ENCODE measurements at regions not wholly inside any gene's neighbourhood (a gene's known extent, or its start where the extent isn't known, plus 50 kb on each side); places are given as distances from the start of the nearest gene placed in this dataset.

- TF ChIP-seq FOXA2 (IDR thresholded peaks at IDR 0.05) (no peak), HNF4G (IDR thresholded peaks at IDR 0.05) (no peak), TAF1 (conservative IDR thresholded peaks at IDR 0.05) (no peak), HNF4A (conservative IDR thresholded peaks at IDR 0.05) (no peak), ZBTB33 (IDR thresholded peaks at IDR 0.05) (no peak), CTCF (IDR thresholded peaks at IDR 0.05; ENCODE audit: low read depth, low read length, missing input control) (no peak), NR2F2 (IDR thresholded peaks at IDR 0.05) (no peak), ATF3 (IDR thresholded peaks at IDR 0.05) (no peak), RAD21 (IDR thresholded peaks at IDR 0.05) (no peak), SP1 (IDR thresholded peaks at IDR 0.05) (no peak)
- Histone ChIP-seq H3K9ac (ENCODE audit: low read depth in 1 of 2, low read length in 2 of 2) (no peak overlapping the region), H3K27ac (ENCODE audit: low read depth in 1 of 2, low read length in 2 of 2) (no peak overlapping the region), H3K4me3 (ENCODE audit: low read depth in 1 of 3, low read length in 3 of 3) (no peak overlapping the region), H3K9me3 (ENCODE audit: control insufficient read depth in 4 of 4, low read length in 3 of 4) (no peaks in the 10 kb centered on the region), H3K4me1 (ENCODE audit: control insufficient read depth in 4 of 4, insufficient read depth in 4 of 4, low read length in 3 of 4) (no peaks in the 10 kb centered on the region), H3K27me3 (ENCODE audit: control insufficient read depth in 4 of 4, insufficient read depth in 4 of 4, low read length in 3 of 4) (no peaks in the 10 kb centered on the region), H3K36me3 (ENCODE audit: control insufficient read depth in 4 of 4, insufficient read depth in 3 of 4, low read depth in 1 of 4, low read length in 3 of 4) (no peaks in the 10 kb centered on the region)
- WGBS = 61% methylated on average over 3 of the region's 3 CpGs
- DNase-seq (ENCODE audit: low spot score) = no peak
Observed at GRCh38 chr4:125826801-125827695, 512.3 kb downstream of the FAT4 start.

GRCh38 chr4:125827696-125828052 is 512.9 kb downstream of the FAT4 start:
- no peak overlapping the region for H3K4me3 ChIP-seq (ENCODE audit: low read depth in 1 of 3, low read length in 3 of 3)
- no peak for TF ChIP-seq CTCF (IDR thresholded peaks at IDR 0.05; ENCODE audit: low read depth, low read length, missing input control)
- no peak for TF ChIP-seq JUND (IDR thresholded peaks at IDR 0.05)
- no peak for TF ChIP-seq EGR1 (IDR thresholded peaks at IDR 0.05; ENCODE audit: low read depth in 2 of 2)
- no peak for TF ChIP-seq YY1 (IDR thresholded peaks at IDR 0.05)
- no peak for TF ChIP-seq HNF4G (IDR thresholded peaks at IDR 0.05)
- no peak for TF ChIP-seq NR2F2 (IDR thresholded peaks at IDR 0.05)
- TF ChIP-seq REST (IDR thresholded peaks at IDR 0.05) = no peak
- TF ChIP-seq RXRA (IDR thresholded peaks at IDR 0.05) = no peak
- TF ChIP-seq TAF1 (conservative IDR thresholded peaks at IDR 0.05) = no peak
- no peak for TF ChIP-seq ATF3 (IDR thresholded peaks at IDR 0.05)
- no peak for TF ChIP-seq ZBTB33 (IDR thresholded peaks at IDR 0.05)
- no peak for TF ChIP-seq FOXA2 (IDR thresholded peaks at IDR 0.05)
- no peak for TF ChIP-seq MAX (IDR thresholded peaks at IDR 0.05)
- TF ChIP-seq RAD21 (IDR thresholded peaks at IDR 0.05) = no peak
- no peak for TF ChIP-seq GABPA (IDR thresholded peaks at IDR 0.05 in 1 of 2, conservative IDR thresholded peaks at IDR 0.05 in 1 of 2)
- TF ChIP-seq FOXA1 (IDR thresholded peaks at IDR 0.05) = no peak
- no peak for TF ChIP-seq SP1 (IDR thresholded peaks at IDR 0.05)
- no peak for TF ChIP-seq HNF4A (conservative IDR thresholded peaks at IDR 0.05)
- H3K4me1 ChIP-seq (ENCODE audit: control insufficient read depth in 4 of 4, insufficient read depth in 4 of 4, low read length in 3 of 4) = no peaks in the 10 kb centered on the region
- H3K36me3 ChIP-seq (ENCODE audit: control insufficient read depth in 4 of 4, insufficient read depth in 3 of 4, low read depth in 1 of 4, low read length in 3 of 4) = no peaks in the 10 kb centered on the region
- H3K9ac ChIP-seq (ENCODE audit: low read depth in 1 of 2, low read length in 2 of 2) = no peak overlapping the region
- H3K27me3 ChIP-seq (ENCODE audit: control insufficient read depth in 4 of 4, insufficient read depth in 4 of 4, low read length in 3 of 4) = no peaks in the 10 kb centered on the region
- no peak overlapping the region for H3K27ac ChIP-seq (ENCODE audit: low read depth in 1 of 2, low read length in 2 of 2)
- DNase-seq (ENCODE audit: low spot score) = no peak
- H3K9me3 ChIP-seq (ENCODE audit: control insufficient read depth in 4 of 4, low read length in 3 of 4) = no peaks in the 10 kb centered on the region
